ENCODE measurements at regions not wholly inside any gene's neighbourhood (a gene's known extent, or its start where the extent isn't known, plus 50 kb on each side); places are given as distances from the start of the nearest gene placed in this dataset.

- peaks cover 2% of the 10 kb centered on the region for H3K36me3 Mint-ChIP-seq
- no peaks in the 10 kb centered on the region for H3K27me3 Mint-ChIP-seq
- no peak for DNase-seq
- peaks cover 4% of the 10 kb centered on the region for H3K4me1 Mint-ChIP-seq
- no peak overlapping the region for H3K27ac Mint-ChIP-seq
- CTCF ChIA-PET = no interaction called here
- peaks cover 5% of the 10 kb centered on the region for H3K9me3 Mint-ChIP-seq
- H3K4me3 Mint-ChIP-seq = no peak overlapping the region
Measured at GRCh38 chr18:70634576-70635147, 345.8 kb downstream of the SOCS6 start.

GRCh38 chr18:70627182-70627802 is 338.4 kb downstream of the SOCS6 start:
- Mint-ChIP-seq H3K27me3 (no peaks in the 10 kb centered on the region), H3K4me1 (peaks cover 28% of the 10 kb centered on the region), H3K4me3 (no peak overlapping the region), H3K36me3 (peaks cover 2% of the 10 kb centered on the region), H3K9me3 (peaks cover 9% of the 10 kb centered on the region), H3K27ac (no peak overlapping the region)
- CTCF ChIA-PET = no interaction called here
- no peak for DNase-seq

- no peak for DNase-seq
- H3K4me3 Mint-ChIP-seq = no peak overlapping the region
- H3K27me3 Mint-ChIP-seq = no peaks in the 10 kb centered on the region
- H3K36me3 Mint-ChIP-seq = no peaks in the 10 kb centered on the region
- H3K4me1 Mint-ChIP-seq = peaks cover 46% of the 10 kb centered on the region
- no peak overlapping the region for H3K27ac Mint-ChIP-seq
- H3K9me3 Mint-ChIP-seq = peaks cover 2% of the 10 kb centered on the region
- CTCF ChIA-PET = interaction anchor here (0.6 to 1.5 kb wide), 2 partner anchors 11 to 1544 kb away, joined by 3 to 4 read pairs; no protein-coding TSS in a partner anchor
Measured at GRCh38 chr18:70622622-70623419, 334.0 kb downstream of the SOCS6 start.

GRCh38 chr18:70621710-70622109 is 332.9 kb downstream of the SOCS6 start:
- H3K27ac Mint-ChIP-seq = peak overlapping the region; percentile 94
- CTCF ChIA-PET = interaction anchor here (0.5 to 1.5 kb wide), 4 partner anchors 12 to 308 kb away, joined by 3 read pairs; no protein-coding TSS in a partner anchor

GRCh38 chr18:70620837-70621612 is 332.2 kb downstream of the SOCS6 start:
- DNase-seq = no peak
- CTCF ChIA-PET = interaction anchor here (0.5 to 0.8 kb wide), 3 partner anchors 20 to 309 kb away, joined by 3 read pairs; no protein-coding TSS in a partner anchor
- Mint-ChIP-seq H3K27ac (peak overlapping the region; percentile 94), H3K36me3 (no peaks in the 10 kb centered on the region), H3K27me3 (no peaks in the 10 kb centered on the region), H3K9me3 (no peaks in the 10 kb centered on the region), H3K4me1 (peaks cover 39% of the 10 kb centered on the region), H3K4me3 (no peak overlapping the region)

More at GRCh38 chr18:70621710-70622109, 332.9 kb downstream of the SOCS6 start:
- peak; percentile 26 for DNase-seq
- H3K27me3 Mint-ChIP-seq = no peaks in the 10 kb centered on the region
- H3K4me3 Mint-ChIP-seq = peak overlapping the region; percentile 61
- no peaks in the 10 kb centered on the region for H3K36me3 Mint-ChIP-seq
- no peaks in the 10 kb centered on the region for H3K9me3 Mint-ChIP-seq
- peaks cover 39% of the 10 kb centered on the region for H3K4me1 Mint-ChIP-seq

GRCh38 chr18:70617020-70617763 is 328.3 kb downstream of the SOCS6 start:
- Mint-ChIP-seq H3K4me1 (peaks cover 22% of the 10 kb centered on the region), H3K27me3 (no peaks in the 10 kb centered on the region), H3K36me3 (no peaks in the 10 kb centered on the region), H3K4me3 (no peak overlapping the region), H3K9me3 (no peaks in the 10 kb centered on the region), H3K27ac (no peak overlapping the region)
- CTCF ChIA-PET = no interaction called here
- no peak for DNase-seq

- CTCF ChIA-PET = interaction anchor here (0.5 to 2.3 kb wide), 4 partner anchors 73 to 1127 kb away, joined by 3 to 6 read pairs (median 3); no protein-coding TSS in a partner anchor
- Mint-ChIP-seq H3K36me3 (no peaks in the 10 kb centered on the region), H3K9me3 (peaks cover 2% of the 10 kb centered on the region), H3K27me3 (no peaks in the 10 kb centered on the region), H3K27ac (no peak overlapping the region), H3K4me1 (peaks cover 5% of the 10 kb centered on the region), H3K4me3 (no peak overlapping the region)
- no peak for DNase-seq
Measured at GRCh38 chr18:70600225-70600925, 311.5 kb downstream of the SOCS6 start.

- Mint-ChIP-seq H3K4me3 (no peak overlapping the region), H3K36me3 (no peaks in the 10 kb centered on the region), H3K9me3 (peaks cover 2% of the 10 kb centered on the region), H3K4me1 (peaks cover 5% of the 10 kb centered on the region), H3K27ac (no peak overlapping the region), H3K27me3 (no peaks in the 10 kb centered on the region)
- CTCF ChIA-PET = interaction anchor here (0.8 to 2.3 kb wide), 5 partner anchors 37 to 328 kb away, joined by 3 to 6 read pairs (median 5); no protein-coding TSS in a partner anchor
- DNase-seq = no peak
Measured at GRCh38 chr18:70598406-70598805, 309.6 kb downstream of the SOCS6 start.

- Mint-ChIP-seq H3K4me1 (no peaks in the 10 kb centered on the region), H3K36me3 (no peaks in the 10 kb centered on the region), H3K27me3 (no peaks in the 10 kb centered on the region), H3K4me3 (no peak overlapping the region), H3K27ac (no peak overlapping the region), H3K9me3 (peaks cover 11% of the 10 kb centered on the region)
- no peak for DNase-seq
- CTCF ChIA-PET = no interaction called here
Measured at GRCh38 chr18:70582981-70583380, 294.1 kb downstream of the SOCS6 start.

GRCh38 chr18:70578480-70578879 is 289.6 kb downstream of the SOCS6 start:
- Mint-ChIP-seq H3K27me3 (no peaks in the 10 kb centered on the region), H3K9me3 (peaks cover 5% of the 10 kb centered on the region), H3K27ac (no peak overlapping the region), H3K36me3 (no peaks in the 10 kb centered on the region), H3K4me1 (no peaks in the 10 kb centered on the region), H3K4me3 (no peak overlapping the region)
- no peak for DNase-seq
- CTCF ChIA-PET = interaction anchor here (1.6 kb wide), 1 partner anchor 21 kb away, joined by 3 read pairs; no protein-coding TSS in a partner anchor

GRCh38 chr18:70577023-70577420 is 288.2 kb downstream of the SOCS6 start:
- H3K27ac Mint-ChIP-seq = no peak overlapping the region

GRCh38 chr18:70576276-70577022 is 287.6 kb downstream of the SOCS6 start:
- Mint-ChIP-seq H3K4me3 (no peak overlapping the region), H3K4me1 (no peaks in the 10 kb centered on the region), H3K36me3 (no peaks in the 10 kb centered on the region), H3K27me3 (no peaks in the 10 kb centered on the region), H3K27ac (no peak overlapping the region), H3K9me3 (peaks cover 5% of the 10 kb centered on the region)
- CTCF ChIA-PET = interaction anchor here (1.0 kb wide), 1 partner anchor 85 kb away, joined by 3 read pairs; no protein-coding TSS in a partner anchor
- DNase-seq = no peak

More at GRCh38 chr18:70577023-70577420, 288.2 kb downstream of the SOCS6 start:
- Mint-ChIP-seq H3K4me3 (no peak overlapping the region), H3K27me3 (no peaks in the 10 kb centered on the region), H3K4me1 (no peaks in the 10 kb centered on the region), H3K36me3 (no peaks in the 10 kb centered on the region), H3K9me3 (peaks cover 5% of the 10 kb centered on the region)
- DNase-seq = no peak
- CTCF ChIA-PET = interaction anchor here (0.7 kb wide), 1 partner anchor 86 kb away, joined by 3 read pairs; no protein-coding TSS in a partner anchor
